Stomach (tissue), 4 donors: ENCODE measurements at regions not wholly inside any gene's neighbourhood (a gene's known extent, or its start where the extent isn't known, plus 50 kb on each side); places are given as distances from the start of the nearest gene placed in this dataset.
"Not testable (repeated sequence)": the region's sequence is repeated elsewhere in the genome, so short reads cannot be mapped to it uniquely, and the experiment has no call there.

ENCODE experiments used
- CTCF ChIP-seq, 7 experiments: fragments of 450-650 bp in 4 of 7; fragments of 200-600 bp in 3 of 7; sonication (generic) in 3 of 7; IDR thresholded peaks; one replicate each; pipeline ENCODE4 v1.5.1; 2016 to 2019; ENCODE audit warnings: antibody characterized with exemption in 7 of 7, control low read depth in 2 of 7, mild to moderate bottlenecking in 1 of 7
- EP300 ChIP-seq: sonication (generic); formaldehyde crosslinking; IDR thresholded peaks from one replicate; pipeline ENCODE4 v1.6.1; 2017; ENCODE audit warnings: antibody characterized with exemption
- POLR2A ChIP-seq, 4 donors: fragments of 450-650 bp; IDR thresholded peaks; one replicate each; pipeline ENCODE4 v1.6.1; 2016; ENCODE audit warnings: antibody characterized with exemption in 4 of 4, control low read depth in 2 of 4, mild to moderate bottlenecking in 1 of 4, moderate library complexity in 1 of 4

GRCh38 chr13:90494849-90495248, 852.6 kb upstream of the MIR17HG start:
- not testable (repeated sequence) for TF ChIP-seq POLR2A (IDR thresholded peaks at IDR 0.05); CTCF (IDR thresholded peaks at IDR 0.05); EP300
